Stomach (tissue), 8 donors: ENCODE measurements at regions not wholly inside any gene's neighbourhood (a gene's known extent, or its start where the extent isn't known, plus 50 kb on each side); places are given as distances from the start of the nearest gene placed in this dataset.

Source experiments
- DNase-seq, 2 donors: peaks; one replicate each; pipeline versions ENCODE4 v3.0.0 to v3.0.0-alpha.2; 2013 to 2019
- H3K27ac ChIP-seq, 5 donors: fragments of 200-600 bp in 4 of 5; sonication (generic) in 4 of 5; one replicate each; pipeline ENCODE4 v1.5.1; 2013 to 2019; ENCODE audit warnings: mild to moderate bottlenecking in 1 of 5, moderate library complexity in 1 of 5
- H3K27me3 ChIP-seq, 3 donors: fragments of 200-600 bp; sonication (generic); one replicate each; pipeline ENCODE4 v1.5.1; 2017 to 2019; ENCODE audit warnings: mixed run types in 1 of 3
- H3K36me3 ChIP-seq, 4 donors: fragments of 200-600 bp; sonication (generic); 1 replicate in 3 of 4; 2 replicates in 1 of 4; pipeline ENCODE4 v1.5.1; 2016 to 2019
- H3K4me1 ChIP-seq, 4 donors: fragments of 200-600 bp; sonication (generic); one replicate each; pipeline ENCODE4 v1.5.1; 2016 to 2019
- H3K4me3 ChIP-seq, 4 donors: fragments of 200-600 bp; sonication (generic) in 3 of 4; one replicate each; pipeline ENCODE4 v1.5.1; 2016 to 2019; ENCODE audit warnings: mild to moderate bottlenecking in 1 of 4
- H3K9me3 ChIP-seq, 4 donors: fragments of 200-600 bp; sonication (generic); one replicate each; pipeline ENCODE4 v1.5.1; 2016 to 2019
- CTCF ChIP-seq, 7 experiments: fragments of 450-650 bp in 4 of 7; fragments of 200-600 bp in 3 of 7; sonication (generic) in 3 of 7; IDR thresholded peaks; one replicate each; pipeline ENCODE4 v1.5.1; 2016 to 2019; ENCODE audit warnings: antibody characterized with exemption in 7 of 7, control low read depth in 2 of 7, mild to moderate bottlenecking in 1 of 7
- EP300 ChIP-seq: sonication (generic); formaldehyde crosslinking; IDR thresholded peaks from one replicate; pipeline ENCODE4 v1.6.1; 2017; ENCODE audit warnings: antibody characterized with exemption
- POLR2A ChIP-seq, 4 donors: fragments of 450-650 bp; IDR thresholded peaks; one replicate each; pipeline ENCODE4 v1.6.1; 2016; ENCODE audit warnings: antibody characterized with exemption in 4 of 4, control low read depth in 2 of 4, mild to moderate bottlenecking in 1 of 4, moderate library complexity in 1 of 4
- POLR2AphosphoS5 ChIP-seq, 3 donors: sonication (generic); formaldehyde crosslinking; IDR thresholded peaks; one replicate each; pipeline ENCODE4 v1.6.1; 2016; ENCODE audit warnings: antibody characterized with exemption in 3 of 3
- WGBS, 5 donors: extraction: QIAGEN DNeasy Blood & Tissue Kit in 3 of 5; methylation state at CpG; one replicate each; pipeline versions ENCODE4 v1.1.5 to v1.1.7; 2013 to 2018; 5-methylcytosine and 5-hydroxymethylcytosine counted together
- intact Hi-C: fragments of 100-400 bp; cut with DNase I; formaldehyde crosslinking; loops from one replicate; pipeline ENCODE4 v1.15.1; 2023; ENCODE audit warnings: low total_unique reads
- donor health status: healthy with polysubstance abuse.
- donor health status: Bipolar disorder and iron deficiency.
- donor health status: healthy.

- 91 to 98% (median 96%) methylated on average over 5 of the region's 5 CpGs for WGBS, 5 donors
Observed at GRCh38 chr6:2361195-2361594, 115.8 kb upstream of the GMDS start.

GRCh38 chr6:2360716-2361115 lies 115.3 kb upstream of the GMDS start:
- no peak overlapping the region for H3K4me3 ChIP-seq
- peaks cover 0 to 15% (median 4%) of the 10 kb centered on the region in 4 donors for H3K36me3 ChIP-seq
- no peak overlapping the region for H3K27ac ChIP-seq
- TF ChIP-seq EP300 (no peak), POLR2A (IDR thresholded peaks at IDR 0.05) (no peak), POLR2AphosphoS5 (IDR thresholded peaks at IDR 0.05) (no peak), CTCF (IDR thresholded peaks at IDR 0.05) (no peak)
- H3K27me3 ChIP-seq = no peaks in the 10 kb centered on the region
- no peak for DNase-seq
- no peaks in the 10 kb centered on the region for H3K4me1 ChIP-seq
- WGBS, 5 donors = 93 to 99% (median 98%) methylated on average over 5 of the region's 5 CpGs
- no peaks in the 10 kb centered on the region for H3K9me3 ChIP-seq
- intact Hi-C loops = no loop called here

More at GRCh38 chr6:2361195-2361594, 115.8 kb upstream of the GMDS start:
- Histone ChIP-seq H3K4me1 (no peaks in the 10 kb centered on the region), H3K4me3 (no peak overlapping the region), H3K36me3 (peaks cover 0 to 15% (median 4%) of the 10 kb centered on the region in 4 donors), H3K27ac (no peak overlapping the region), H3K9me3 (no peaks in the 10 kb centered on the region), H3K27me3 (no peaks in the 10 kb centered on the region)
- TF ChIP-seq CTCF (IDR thresholded peaks at IDR 0.05) (no peak), POLR2A (IDR thresholded peaks at IDR 0.05) (no peak), POLR2AphosphoS5 (IDR thresholded peaks at IDR 0.05) (no peak), EP300 (no peak)
- DNase-seq = no peak
- intact Hi-C loops = no loop called here

- no peak for DNase-seq
- Histone ChIP-seq H3K4me1 (no peaks in the 10 kb centered on the region), H3K4me3 (no peak overlapping the region), H3K27me3 (no peaks in the 10 kb centered on the region), H3K36me3 (peaks cover 0 to 15% (median 4%) of the 10 kb centered on the region in 4 donors), H3K9me3 (no peaks in the 10 kb centered on the region), H3K27ac (no peak overlapping the region)
- no peak for TF ChIP-seq POLR2A (IDR thresholded peaks at IDR 0.05)
- no peak for TF ChIP-seq POLR2AphosphoS5 (IDR thresholded peaks at IDR 0.05)
- no peak for TF ChIP-seq CTCF (IDR thresholded peaks at IDR 0.05)
- TF ChIP-seq EP300 = no peak
- whole genome bisulfite sequencing, 5 donors = 81 to 93% (median 85%) methylated on average over 5 of the region's 5 CpGs
- intact Hi-C loops = no loop called here
Observed at GRCh38 chr6:2360126-2360525, 114.7 kb upstream of the GMDS start.

- no peak overlapping the region for H3K4me3 ChIP-seq
- TF ChIP-seq POLR2AphosphoS5 (IDR thresholded peaks at IDR 0.05) (no peak), EP300 (no peak), CTCF (IDR thresholded peaks at IDR 0.05) (no peak), POLR2A (IDR thresholded peaks at IDR 0.05) (no peak)
- peak in 1 of 2 donors; percentile 21 for DNase-seq
- peaks cover 0 to 18% (median 7%) of the 10 kb centered on the region in 4 donors for H3K4me1 ChIP-seq
- no peaks in the 10 kb centered on the region for H3K27me3 ChIP-seq
- H3K9me3 ChIP-seq = no peaks in the 10 kb centered on the region
- 26 to 56% (median 45%) methylated on average over 3 of the region's 3 CpGs for WGBS, 5 donors
- peaks cover 0 to 3% (median 1%) of the 10 kb centered on the region in 4 donors for H3K36me3 ChIP-seq
- intact Hi-C loops = loop anchor here (10.0 kb wide), 1 partner anchor 140 kb away; no protein-coding TSS in a partner anchor
- H3K27ac ChIP-seq = no peak overlapping the region
Observed at GRCh38 chr6:2355150-2355549, 109.7 kb upstream of the GMDS start.
